ENCODE measurements at regions not wholly inside any gene's neighbourhood (a gene's known extent, or its start where the extent isn't known, plus 50 kb on each side); places are given as distances from the start of the nearest gene placed in this dataset.

GRCh38 chrX:45258731-45259402 lies 58.2 kb upstream of the DIPK2B start:
- FAIRE-seq (no peak), DNase-seq (ENCODE audit: insufficient read length, low spot score) (no peak)
- no peak for TF ChIP-seq TAF1 (IDR thresholded peaks at IDR 0.05; ENCODE audit: low read depth, low read length)
- TF ChIP-seq POU2F2 (IDR thresholded peaks at IDR 0.05; ENCODE audit: low read depth, low read length): no peak
- TF ChIP-seq SPI1 (IDR thresholded peaks at IDR 0.05; ENCODE audit: low read depth, low read length): no peak
- no peak for TF ChIP-seq PAX5 (IDR thresholded peaks at IDR 0.05; ENCODE audit: insufficient read depth, low read length, severe bottlenecking)
- no peak for TF ChIP-seq POLR2A (IDR thresholded peaks at IDR 0.05; ENCODE audit: low read depth, low read length)
- TF ChIP-seq POLR2AphosphoS5 (IDR thresholded peaks at IDR 0.05; ENCODE audit: low read depth, low read length): no peak
